ENCODE measurements at regions not wholly inside any gene's neighbourhood (a gene's known extent, or its start where the extent isn't known, plus 50 kb on each side); places are given as distances from the start of the nearest gene placed in this dataset.
"Not testable (repeated sequence)": the region's sequence is repeated elsewhere in the genome, so short reads cannot be mapped to it uniquely, and the experiment has no call there.

DNA sequence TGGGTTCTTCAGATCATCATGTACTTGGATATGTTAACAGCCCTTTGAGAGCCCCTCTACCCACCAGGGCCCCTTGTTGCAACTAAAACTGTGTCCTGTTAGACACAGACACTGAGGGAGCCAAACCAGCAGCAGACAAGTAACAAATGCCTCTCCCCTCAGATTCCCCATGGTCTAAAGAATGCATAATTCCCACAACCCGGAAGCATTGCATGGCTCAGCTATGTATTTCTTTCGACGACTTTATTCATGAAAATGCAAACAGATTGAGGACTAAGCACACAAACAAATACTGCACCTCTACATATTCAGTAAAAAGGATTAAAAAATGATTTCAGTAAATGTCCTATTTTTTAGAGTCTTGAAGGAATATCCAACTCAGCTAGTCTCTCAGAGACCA is 70.1 kb upstream of the HECW1 start:
- intact Hi-C loops (cut with micrococcal nuclease): no loop called here

GRCh38 chr7:43044511-43044910 is 67.9 kb upstream of the HECW1 start:
- intact Hi-C loops (cut with micrococcal nuclease): no loop called here

DNA sequence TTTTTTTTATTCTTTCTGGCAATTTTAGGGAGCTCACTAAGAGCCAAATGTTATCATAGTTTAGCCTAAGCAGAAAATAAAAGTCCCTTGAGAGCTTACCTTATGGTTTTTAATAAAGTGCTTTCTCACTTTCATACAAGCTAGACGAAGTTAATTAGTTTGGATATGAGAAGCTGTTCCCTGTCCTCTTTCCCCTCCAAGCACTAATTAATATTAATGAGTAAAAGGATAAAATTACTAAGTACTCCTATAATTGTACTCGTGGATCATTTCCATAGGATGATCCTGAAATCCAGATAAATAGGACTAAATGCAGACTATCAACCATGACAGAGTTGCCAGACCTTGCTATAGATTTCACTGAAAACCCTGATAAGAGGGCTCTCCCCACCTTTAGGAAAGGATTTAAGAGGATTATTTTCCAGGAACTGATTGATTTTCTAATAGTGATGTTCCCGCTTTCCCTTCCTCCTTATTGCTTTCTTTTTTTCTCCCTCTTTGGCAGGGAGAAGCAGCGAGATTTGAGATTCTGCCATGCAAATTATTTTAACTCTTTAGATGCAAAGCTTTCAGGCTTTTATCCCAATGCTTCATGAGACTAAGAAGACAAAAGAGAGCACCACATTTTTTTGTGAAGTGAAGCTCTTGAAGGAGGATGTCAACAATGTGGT is 58.3 kb upstream of the HECW1 start:
- intact Hi-C loops (cut with micrococcal nuclease): no loop called here

- intact Hi-C loops (cut with micrococcal nuclease): no loop called here
Observed at GRCh38 chr7:43057141-43057540, 55.3 kb upstream of the HECW1 start.

GRCh38 chr7:43058271-43059066 is 54.0 kb upstream of the HECW1 start:
- intact Hi-C loops (cut with micrococcal nuclease): no loop called here

DNA sequence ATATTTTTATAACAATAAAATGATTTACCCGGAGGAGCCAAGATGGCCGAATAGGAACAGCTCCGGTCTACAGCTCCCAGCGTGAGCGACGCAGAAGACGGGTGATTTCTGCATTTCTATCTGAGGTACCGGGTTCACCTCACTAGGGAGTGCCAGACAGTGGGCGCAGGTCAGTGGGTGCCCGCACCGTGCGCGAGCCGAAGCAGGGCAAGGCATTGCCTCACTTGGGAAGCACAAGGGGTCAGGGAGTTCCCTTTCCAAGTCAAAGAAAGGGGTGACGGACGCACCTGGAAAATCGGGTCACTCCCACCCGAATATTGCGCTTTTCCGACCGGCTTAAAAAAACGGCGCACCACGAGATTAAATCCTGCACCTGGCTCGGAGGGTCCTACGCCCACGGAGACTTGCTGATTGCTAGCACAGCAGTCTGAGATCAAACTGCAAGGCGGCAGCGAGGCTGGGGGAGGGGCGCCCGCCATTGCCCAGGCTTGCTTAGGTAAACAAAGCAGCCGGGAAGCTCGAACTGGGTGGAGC is 53.3 kb upstream of the HECW1 start:
- intact Hi-C loops (cut with micrococcal nuclease): not testable (repeated sequence)

Measured in T-helper 2 cell treated with Interferon-gamma antibody and Interleukin-4, amounts not matched to agents 100 ng/mL and 5 ng/mL, for 36 hours (primary cell).